GM23338 (cell line): ENCODE measurements at regions not wholly inside any gene's neighbourhood (a gene's known extent, or its start where the extent isn't known, plus 50 kb on each side); places are given as distances from the start of the nearest gene placed in this dataset.

Experiments
- CREB1 ChIP-seq: fragments of 250-450 bp; sonication (Bioruptor Pico); IDR thresholded peaks from 2 replicates; pipeline ENCODE4 v1.5.0; 2020; ENCODE audit warnings: low read depth, mild to moderate bottlenecking, moderate library complexity
- CTCF ChIP-seq, 2 experiments: fragments of 200-600 bp in 1 of 2; sonication (generic) in 1 of 2; conservative IDR thresholded peaks; 2 replicates each; pipeline versions ENCODE4 v1.5.1 to v1.6.1; 2016 to 2017; ENCODE audit warnings: antibody characterized with exemption in 2 of 2, low read depth in 2 of 2, mild to moderate bottlenecking in 2 of 2, moderate library complexity in 1 of 2
- EZH2 ChIP-seq: fragments of 200-600 bp; sonication (generic); IDR thresholded peaks from one replicate; pipeline ENCODE4 v1.8.0; 2017; ENCODE audit warnings: antibody characterized with exemption, mild to moderate bottlenecking, low read depth; ENCODE audit not compliant: unreplicated experiment
- EZH2phosphoT487 ChIP-seq: fragments of 200-600 bp; sonication (generic); IDR thresholded peaks from one replicate; pipeline ENCODE4 v1.8.1; 2018; ENCODE audit warnings: antibody characterized with exemption; ENCODE audit not compliant: unreplicated experiment

- no peak for TF ChIP-seq CTCF (conservative IDR thresholded peaks at IDR 0.05; ENCODE audit: low read depth in 2 of 2)
- no peak for TF ChIP-seq EZH2
- no peak for TF ChIP-seq CREB1 (CRISPR knock-in tag)
- TF ChIP-seq EZH2phosphoT487, result no peak
These were observed 133.8 kb upstream of the CCN2 start for GRCh38 chr6:132084811-132085509.
